ENCODE measurements at regions not wholly inside any gene's neighbourhood (a gene's known extent, or its start where the extent isn't known, plus 50 kb on each side); places are given as distances from the start of the nearest gene placed in this dataset.

GRCh38 chr3:82637574-82637973 lies 876.1 kb upstream of the GBE1 start:
- TF ChIP-seq CLOCK (CRISPR knock-in tag; IDR thresholded peaks at IDR 0.05; ENCODE audit: borderline replicate concordance) = no peak
- no peak for TF ChIP-seq ZNF197 (CRISPR knock-in tag; IDR thresholded peaks at IDR 0.05; ENCODE audit: low read depth)
- no peak for TF ChIP-seq ZKSCAN3 (CRISPR knock-in tag; IDR thresholded peaks at IDR 0.05)
- TF ChIP-seq HNRNPK (IDR thresholded peaks at IDR 0.05; ENCODE audit: low read depth, low read length, poor library complexity, severe bottlenecking) = no peak
- TF ChIP-seq RBFOX2 (IDR thresholded peaks at IDR 0.05; ENCODE audit: low read depth, low read length) = no peak
- no peak for TF ChIP-seq MEF2A (IDR thresholded peaks at IDR 0.05; ENCODE audit: control insufficient read depth, low read depth, low read length)
- no peak for TF ChIP-seq ETV6 (IDR thresholded peaks at IDR 0.05; ENCODE audit: borderline replicate concordance in 1 of 2, low read depth in 2 of 2, low read length in 1 of 2)
- no peak for TF ChIP-seq ETV6 (CRISPR knock-in tag; IDR thresholded peaks at IDR 0.05; ENCODE audit: borderline replicate concordance)
- no peak for TF ChIP-seq PTTG1 (tag; IDR thresholded peaks at IDR 0.05; ENCODE audit: low read depth)
- no peak for TF ChIP-seq BRD4 (IDR thresholded peaks at IDR 0.05)
- no peak for TF ChIP-seq ZNF589 (CRISPR knock-in tag; IDR thresholded peaks at IDR 0.05; ENCODE audit: low read depth)
- no peak for TF ChIP-seq MTF1 (CRISPR knock-in tag; IDR thresholded peaks at IDR 0.05; ENCODE audit: borderline replicate concordance)
- no peak for TF ChIP-seq RAD51 (IDR thresholded peaks at IDR 0.05; ENCODE audit: borderline replicate concordance, low read depth)
- no peak for TF ChIP-seq ZNF445 (CRISPR knock-in tag; IDR thresholded peaks at IDR 0.05; ENCODE audit: low read depth)
- TF ChIP-seq CTCFL (IDR thresholded peaks at IDR 0.05; ENCODE audit: borderline replicate concordance, insufficient read depth, low read depth, low read length, poor library complexity, severe bottlenecking) = no peak
- TF ChIP-seq KAT7 (CRISPR knock-in tag; IDR thresholded peaks at IDR 0.05; ENCODE audit: borderline replicate concordance) = no peak
- no peak for TF ChIP-seq PHF21A (IDR thresholded peaks at IDR 0.05; ENCODE audit: borderline replicate concordance, low read depth)
- Histone ChIP-seq H3K79me2 (ENCODE audit: control insufficient read depth, insufficient read depth, low read length) (no peaks in the 10 kb centered on the region), H3K9me1 (ENCODE audit: control insufficient read depth, insufficient read depth, low read length) (no peaks in the 10 kb centered on the region), H3K4me2 (ENCODE audit: insufficient read depth, low read length) (no peak overlapping the region), H3K9me3 (replicated peaks; ENCODE audit: control insufficient read depth, insufficient read depth, low read depth, low read length) (no peaks in the 10 kb centered on the region), H2AFZ (ENCODE audit: low read depth, low read length) (no peak overlapping the region), H3K9ac (ENCODE audit: insufficient read depth in 1 of 2, low read depth in 2 of 2, low read length in 2 of 2) (no peak overlapping the region), H3K27me3 (ENCODE audit: control insufficient read depth in 2 of 2, insufficient read depth in 2 of 2, low read length in 2 of 2) (no peaks in the 10 kb centered on the region), H3K36me3 (ENCODE audit: control insufficient read depth, insufficient read depth, low read length) (no peaks in the 10 kb centered on the region), H3K4me1 (replicated peaks in 1 of 2; ENCODE audit: control insufficient read depth in 2 of 2, insufficient read depth in 2 of 2, low read length in 2 of 2) (no peaks in the 10 kb centered on the region), H4K20me1 (replicated peaks; ENCODE audit: control insufficient read depth, insufficient read depth, low read length) (no peaks in the 10 kb centered on the region), H3K27ac (ENCODE audit: extremely low read depth, low read depth, low read length) (no peak overlapping the region), H3K4me3 (no peak overlapping the region)
- intact Hi-C loops (cut with micrococcal nuclease) (no loop called here), in situ Hi-C loops (cut with MboI) (no loop called here)
- WGBS (ENCODE audit: insufficient coverage, low coverage, missing lambda C conversion rate) = 0% methylated on average over 5 of the region's 5 CpGs
- ChIA-PET CTCF (ENCODE audit: low intra/inter-chr PET ratio) (no interaction called here), POLR2A (no interaction called here)
- ATAC-seq (no peak), FAIRE-seq (no peak), DNase-seq (ENCODE audit: extremely low read depth in 1 of 4, low spot score in 3 of 4) (no peak)
- BruUV-seq (replicated peaks) = no TSS peak
